ENCODE measurements at regions not wholly inside any gene's neighbourhood (a gene's known extent, or its start where the extent isn't known, plus 50 kb on each side); places are given as distances from the start of the nearest gene placed in this dataset.
A peak's percentile ranks its signal among the peaks of the same experiment; 100 is the strongest.
"Not testable (repeated sequence)": the region's sequence is repeated elsewhere in the genome, so short reads cannot be mapped to it uniquely, and the experiment has no call there.

DNA sequence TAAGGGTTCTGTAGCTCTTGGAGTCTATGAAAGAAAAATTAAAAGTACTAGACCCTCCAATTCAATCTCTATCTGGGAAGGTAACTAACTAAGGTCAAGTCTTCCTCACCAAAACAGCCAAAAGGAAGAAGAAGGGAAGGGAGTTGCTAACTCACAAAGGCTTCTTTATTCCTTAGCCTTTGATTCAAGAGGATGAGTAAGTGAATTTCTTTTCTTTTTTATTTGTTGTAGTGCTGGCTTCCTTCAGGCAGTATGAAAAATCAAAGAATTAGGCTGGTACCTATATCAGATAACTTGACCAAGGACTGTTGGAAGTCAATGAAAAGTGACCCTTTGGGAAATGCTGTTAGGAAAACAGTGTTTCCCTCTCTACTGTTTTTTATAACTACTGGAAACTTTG is 144.4 kb upstream of the NRIP1 start:
- Mint-ChIP-seq H3K27me3 (ENCODE audit: unreplicated experiment) (no peaks in the 10 kb centered on the region), H3K36me3 (ENCODE audit: low read depth, unreplicated experiment) (no peaks in the 10 kb centered on the region), H3K4me3 (ENCODE audit: unreplicated experiment) (no peak overlapping the region), H3K9me3 (ENCODE audit: unreplicated experiment) (no peaks in the 10 kb centered on the region), H3K27ac (ENCODE audit: unreplicated experiment) (no peak overlapping the region), H3K4me1 (ENCODE audit: unreplicated experiment) (peaks cover 15% of the 10 kb centered on the region)
- no peak for DNase-seq (ENCODE audit: low spot score)
- TF ChIP-seq, protein P1, sequence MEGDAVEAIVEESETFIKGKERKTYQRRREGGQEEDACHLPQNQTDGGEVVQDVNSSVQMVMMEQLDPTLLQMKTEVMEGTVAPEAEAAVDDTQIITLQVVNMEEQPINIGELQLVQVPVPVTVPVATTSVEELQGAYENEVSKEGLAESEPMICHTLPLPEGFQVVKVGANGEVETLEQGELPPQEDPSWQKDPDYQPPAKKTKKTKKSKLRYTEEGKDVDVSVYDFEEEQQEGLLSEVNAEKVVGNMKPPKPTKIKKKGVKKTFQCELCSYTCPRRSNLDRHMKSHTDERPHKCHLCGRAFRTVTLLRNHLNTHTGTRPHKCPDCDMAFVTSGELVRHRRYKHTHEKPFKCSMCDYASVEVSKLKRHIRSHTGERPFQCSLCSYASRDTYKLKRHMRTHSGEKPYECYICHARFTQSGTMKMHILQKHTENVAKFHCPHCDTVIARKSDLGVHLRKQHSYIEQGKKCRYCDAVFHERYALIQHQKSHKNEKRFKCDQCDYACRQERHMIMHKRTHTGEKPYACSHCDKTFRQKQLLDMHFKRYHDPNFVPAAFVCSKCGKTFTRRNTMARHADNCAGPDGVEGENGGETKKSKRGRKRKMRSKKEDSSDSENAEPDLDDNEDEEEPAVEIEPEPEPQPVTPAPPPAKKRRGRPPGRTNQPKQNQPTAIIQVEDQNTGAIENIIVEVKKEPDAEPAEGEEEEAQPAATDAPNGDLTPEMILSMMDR (IDR thresholded peaks at IDR 0.05; ENCODE audit: unreplicated experiment), result no peak

DNA sequence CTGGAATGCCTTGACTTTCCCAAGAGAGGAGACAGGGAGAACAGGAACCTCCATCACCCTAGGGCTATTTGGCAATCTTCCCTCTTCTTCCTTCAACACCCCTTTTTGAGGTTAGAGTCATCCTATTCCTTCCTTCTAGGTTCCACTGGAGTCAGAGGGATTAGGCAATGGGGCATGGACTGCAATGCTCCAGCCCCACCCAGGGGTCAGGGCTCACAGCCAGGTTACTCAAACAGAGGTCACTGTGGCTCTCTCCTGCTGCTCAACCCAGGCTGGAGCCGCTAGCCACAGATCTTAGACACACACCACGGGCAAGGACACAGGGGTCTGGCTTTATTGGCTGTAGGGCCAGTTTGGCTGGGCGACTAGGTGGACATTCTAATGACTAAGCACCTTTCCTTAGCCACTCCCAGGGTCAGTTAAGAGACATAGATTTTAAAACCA is 145.5 kb upstream of the NRIP1 start:
- Mint-ChIP-seq H3K4me1 (ENCODE audit: unreplicated experiment) (peaks cover 15% of the 10 kb centered on the region), H3K27ac (ENCODE audit: unreplicated experiment) (no peak overlapping the region), H3K9me3 (ENCODE audit: unreplicated experiment) (no peaks in the 10 kb centered on the region), H3K36me3 (ENCODE audit: low read depth, unreplicated experiment) (no peaks in the 10 kb centered on the region), H3K4me3 (ENCODE audit: unreplicated experiment) (no peak overlapping the region), H3K27me3 (ENCODE audit: unreplicated experiment) (no peaks in the 10 kb centered on the region)
- DNase-seq (ENCODE audit: low spot score), result no peak
- TF ChIP-seq, protein P1 (IDR thresholded peaks at IDR 0.05; ENCODE audit: unreplicated experiment), result no peak

DNA sequence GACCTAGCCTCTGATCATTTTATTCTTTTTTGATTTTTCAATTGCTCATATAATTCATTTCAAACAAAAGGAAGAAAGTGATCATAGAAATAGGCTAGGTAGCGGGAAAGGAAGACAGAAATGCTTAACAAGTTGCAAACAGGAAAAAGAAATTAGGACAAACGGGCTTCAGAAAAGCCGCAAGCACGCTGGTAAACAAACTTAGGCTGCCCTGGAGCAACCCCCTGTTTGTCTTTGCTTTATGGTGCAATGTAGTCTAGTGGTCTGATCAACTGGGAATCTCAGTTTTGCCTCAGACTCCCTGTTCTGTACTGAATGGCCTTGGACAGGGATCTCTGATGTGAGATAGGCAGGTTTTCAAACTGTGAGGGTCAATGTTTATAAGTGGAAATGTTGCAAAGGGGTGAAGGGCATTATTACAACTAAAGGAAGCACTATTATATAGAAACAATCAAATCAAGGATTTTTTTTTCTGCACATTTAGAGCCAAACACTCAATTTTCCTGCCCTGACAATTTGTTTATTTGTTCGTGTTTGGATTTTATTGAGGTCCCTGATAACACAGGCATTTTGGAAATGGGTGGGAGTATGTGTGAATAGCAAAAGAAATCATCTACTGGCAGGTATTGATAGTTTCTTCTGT is 146.8 kb upstream of the NRIP1 start:
- DNase-seq (ENCODE audit: low spot score), result no peak
- TF ChIP-seq, protein P1 (IDR thresholded peaks at IDR 0.05; ENCODE audit: unreplicated experiment), result no peak
- H3K4me3 Mint-ChIP-seq (ENCODE audit: unreplicated experiment), result no peak overlapping the region
- no peaks in the 10 kb centered on the region for H3K36me3 Mint-ChIP-seq (ENCODE audit: low read depth, unreplicated experiment)
- peak overlapping the region; percentile 67 for H3K27ac Mint-ChIP-seq (ENCODE audit: unreplicated experiment)
- H3K9me3 Mint-ChIP-seq (ENCODE audit: unreplicated experiment), result no peaks in the 10 kb centered on the region
- peaks cover 15% of the 10 kb centered on the region for H3K4me1 Mint-ChIP-seq (ENCODE audit: unreplicated experiment)
- H3K27me3 Mint-ChIP-seq (ENCODE audit: unreplicated experiment), result no peaks in the 10 kb centered on the region

DNA sequence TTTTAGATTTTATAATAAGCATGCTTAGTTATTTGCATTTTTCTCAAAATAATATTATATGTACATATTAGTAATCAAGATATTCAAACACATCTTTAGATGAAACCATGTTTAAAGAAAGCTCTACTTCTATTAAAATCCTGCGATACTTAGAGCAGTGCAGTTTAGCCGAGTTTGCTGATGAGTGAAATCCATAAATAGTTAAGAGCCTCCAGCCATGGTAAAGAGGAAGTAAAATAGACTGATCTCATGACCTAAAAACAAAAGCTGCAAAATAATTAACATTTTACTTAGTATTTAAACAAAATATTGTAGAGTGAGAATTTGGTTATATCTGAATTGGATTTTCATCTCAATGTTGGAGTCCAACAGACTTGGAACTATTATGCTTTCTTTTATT is 147.4 kb upstream of the NRIP1 start:
- no peaks in the 10 kb centered on the region for H3K27me3 Mint-ChIP-seq (ENCODE audit: unreplicated experiment)
- H3K4me1 Mint-ChIP-seq (ENCODE audit: unreplicated experiment), result peaks cover 15% of the 10 kb centered on the region
- no peak overlapping the region for H3K4me3 Mint-ChIP-seq (ENCODE audit: unreplicated experiment)
- DNase-seq (ENCODE audit: low spot score), result no peak
- H3K36me3 Mint-ChIP-seq (ENCODE audit: low read depth, unreplicated experiment), result no peaks in the 10 kb centered on the region
- no peak overlapping the region for H3K27ac Mint-ChIP-seq (ENCODE audit: unreplicated experiment)
- no peaks in the 10 kb centered on the region for H3K9me3 Mint-ChIP-seq (ENCODE audit: unreplicated experiment)
- TF ChIP-seq, protein P1 (IDR thresholded peaks at IDR 0.05; ENCODE audit: unreplicated experiment), result no peak

DNA sequence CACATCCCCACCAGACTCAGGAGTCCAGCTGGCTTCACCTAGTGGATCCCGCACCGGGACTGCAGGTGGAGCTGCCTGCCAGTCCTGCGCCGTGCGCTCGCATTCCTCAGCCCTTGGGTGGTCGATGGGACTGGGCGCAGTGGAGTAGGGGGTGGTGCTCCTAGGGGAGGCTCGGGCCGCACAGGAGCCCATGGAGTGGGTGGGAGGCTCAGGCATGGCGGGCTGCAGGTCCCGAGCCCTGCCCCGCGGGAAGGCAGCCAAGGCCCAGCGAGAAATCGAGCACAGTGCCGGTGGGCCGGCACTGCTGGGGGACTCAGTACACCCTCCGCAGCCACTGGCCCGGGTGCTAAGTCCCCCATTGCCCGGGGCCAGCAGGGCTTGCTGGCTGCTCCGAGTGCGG is 153.7 kb upstream of the NRIP1 start:
- H3K36me3 Mint-ChIP-seq (ENCODE audit: low read depth, unreplicated experiment); H3K27ac Mint-ChIP-seq (ENCODE audit: unreplicated experiment); DNase-seq (ENCODE audit: low spot score); H3K9me3 Mint-ChIP-seq (ENCODE audit: unreplicated experiment); H3K4me1 Mint-ChIP-seq (ENCODE audit: unreplicated experiment); H3K27me3 Mint-ChIP-seq (ENCODE audit: unreplicated experiment); H3K4me3 Mint-ChIP-seq (ENCODE audit: unreplicated experiment): not testable (repeated sequence)

Measured in endothelial cell (in vitro differentiated cells).